IMR-90 (cell line): ENCODE measurements at regions not wholly inside any gene's neighbourhood (a gene's known extent, or its start where the extent isn't known, plus 50 kb on each side); places are given as distances from the start of the nearest gene placed in this dataset.

Experiments used
- ATAC-seq: fragments of 200-7000 bp; cut with Tn5 transposase; 2 replicates; pipeline ENCODE4 v1.9.1; 2020; ENCODE audit warnings: low read depth, mild to moderate bottlenecking, moderate library complexity
- BruUV-seq: library from RNA; stranded (reverse); fragments of 400-500 nt; replicated peaks from 2 replicates; lab custom pipeline; 2021; lab: Mats Ljungman, UMichigan
- CTCF ChIA-PET: fragments of 300-600 bp; formaldehyde crosslinking; extraction: SDS; loops from one replicate; lab custom pipeline; 2021; ENCODE audit warnings: antibody characterized with exemption; lab: Yijun Ruan, JAX
- POLR2A ChIA-PET: fragments of 300-600 bp; sonication (Branson Sonifier 250); formaldehyde crosslinking; loops from one replicate; lab custom pipeline; 2022; ENCODE audit warnings: antibody characterized with exemption; ENCODE audit not compliant: unreplicated experiment; lab: Charles Lee
- DNase-seq: peaks from one replicate; pipeline ENCODE4 v3.0.0; 2013
- H2AFZ ChIP-seq: replicated peaks from 2 replicates; pipeline ENCODE3; 2013; ENCODE audit warnings: low read length, mild to moderate bottlenecking; ENCODE audit not compliant: poor library complexity
- H2AK5ac ChIP-seq: 2 replicates; pipeline ENCODE4 v1.6.1; 2013; ENCODE audit warnings: low read depth, low read length, inconsistent platforms
- H2AK9ac ChIP-seq: replicated peaks from 2 replicates; pipeline ENCODE3; 2013; ENCODE audit warnings: mild to moderate bottlenecking, low read depth, low read length, moderate library complexity; ENCODE audit not compliant: poor library complexity
- H2BK120ac ChIP-seq: 2 replicates; pipeline ENCODE4 v1.6.1; 2013; ENCODE audit warnings: low read depth, low read length, inconsistent platforms
- H2BK15ac ChIP-seq: 3 replicates; pipeline ENCODE4 v1.6.1; 2013; ENCODE audit warnings: low read depth, low read length, inconsistent platforms
- H2BK20ac ChIP-seq: 2 replicates; pipeline ENCODE4 v1.6.1; 2013; ENCODE audit warnings: low read depth, mild to moderate bottlenecking, inconsistent platforms, low read length, moderate library complexity
- H2BK5ac ChIP-seq: 2 replicates; pipeline ENCODE4 v1.6.1; 2013; ENCODE audit warnings: mild to moderate bottlenecking, low read depth, low read length, inconsistent platforms; ENCODE audit not compliant: poor library complexity, severe bottlenecking
- H3K14ac ChIP-seq: replicated peaks from 2 replicates; pipeline ENCODE4 v1.6.1; 2013; ENCODE audit warnings: low read depth, low read length, inconsistent platforms
- H3K18ac ChIP-seq: 2 replicates; pipeline ENCODE4 v1.6.1; 2013; ENCODE audit warnings: low read depth, low read length, control low read depth
- H3K23ac ChIP-seq: 2 replicates; pipeline ENCODE4 v1.6.1; 2013; ENCODE audit warnings: low read depth, low read length, inconsistent platforms
- H3K27ac ChIP-seq: 2 replicates; pipeline ENCODE4 v1.5.1; 2013; ENCODE audit warnings: mild to moderate bottlenecking, control low read depth, low read length; ENCODE audit not compliant: insufficient read depth
- H3K27me3 ChIP-seq: 2 replicates; pipeline ENCODE4 v1.6.1; 2013; ENCODE audit warnings: low read length; ENCODE audit not compliant: control insufficient read depth, insufficient read depth
- H3K36me3 ChIP-seq: 2 replicates; pipeline ENCODE4 v1.6.1; 2013; ENCODE audit warnings: low read length, mixed read lengths; ENCODE audit not compliant: control insufficient read depth, insufficient read depth
- H3K4ac ChIP-seq: 2 replicates; pipeline ENCODE4 v1.6.1; 2013; ENCODE audit warnings: low read depth, low read length, inconsistent platforms
- H3K4me1 ChIP-seq: 2 replicates; pipeline ENCODE4 v1.6.1; 2013; ENCODE audit warnings: low read length, mixed read lengths; ENCODE audit not compliant: control insufficient read depth, insufficient read depth
- H3K4me2 ChIP-seq: 2 replicates; pipeline ENCODE4 v1.6.1; 2013; ENCODE audit warnings: low read depth, mild to moderate bottlenecking, control low read depth, low read length, moderate library complexity
- H3K4me3 ChIP-seq: 2 replicates; pipeline ENCODE4 v1.5.1; 2013; ENCODE audit warnings: low read depth, mild to moderate bottlenecking, control low read depth, low read length, moderate library complexity; ENCODE audit not compliant: insufficient read depth
- H3K56ac ChIP-seq: 2 replicates; pipeline ENCODE4 v1.6.1; 2013; ENCODE audit warnings: low read length, inconsistent platforms; ENCODE audit not compliant: insufficient read depth; ENCODE audit errors: extremely low read depth
- H3K79me1 ChIP-seq, 2 experiments: 2 replicates each; pipeline ENCODE4 v1.6.1; 2013; ENCODE audit warnings: low read length in 2 of 2, inconsistent platforms in 1 of 2, low read depth in 1 of 2
- H3K9ac ChIP-seq: 2 replicates; pipeline ENCODE4 v1.6.1; 2013; ENCODE audit warnings: low read depth, low read length, control low read depth
- H3K9me1 ChIP-seq: 2 replicates; pipeline ENCODE4 v1.6.1; 2013; ENCODE audit warnings: low read length, inconsistent platforms; ENCODE audit not compliant: insufficient read depth
- H3K9me3 ChIP-seq: 2 replicates; pipeline ENCODE4 v1.6.1; 2013; ENCODE audit warnings: low read length; ENCODE audit not compliant: control insufficient read depth, insufficient read depth
- H4K20me1 ChIP-seq: 2 replicates; pipeline ENCODE4 v1.6.1; 2013; ENCODE audit warnings: low read length, inconsistent platforms; ENCODE audit not compliant: insufficient read depth
- H4K5ac ChIP-seq: 2 replicates; pipeline ENCODE4 v1.6.1; 2013; ENCODE audit warnings: mild to moderate bottlenecking, low read depth, low read length, control low read depth
- H4K8ac ChIP-seq, 2 experiments: 2 replicates each; pipeline ENCODE4 v1.6.1; 2013; ENCODE audit warnings: low read depth in 2 of 2, low read length in 2 of 2, control low read depth in 1 of 2, inconsistent platforms in 1 of 2
- H4K91ac ChIP-seq: 2 replicates; pipeline ENCODE4 v1.6.1; 2013; ENCODE audit warnings: low read depth, low read length, inconsistent platforms; ENCODE audit not compliant: insufficient read depth
- BHLHE40 ChIP-seq: fragments of 150-350 bp; IDR thresholded peaks from 2 replicates; pipeline ENCODE4 v1.6.1; 2016; ENCODE audit warnings: mild to moderate bottlenecking, low read depth, low read length
- CEBPB ChIP-seq: IDR thresholded peaks from 2 replicates; pipeline ENCODE4 v1.6.1; 2012; ENCODE audit warnings: low read depth, low read length, improper control_type of control experiment
- CHD1 ChIP-seq: IDR thresholded peaks from 2 replicates; pipeline ENCODE4 v1.6.1; 2012; ENCODE audit warnings: low read depth, low read length, improper control_type of control experiment
- FOS ChIP-seq: fragments of 150-350 bp; IDR thresholded peaks from 2 replicates; pipeline ENCODE4 v1.6.1; 2016; ENCODE audit warnings: low read depth, low read length
- MAFK ChIP-seq: IDR thresholded peaks from 2 replicates; pipeline ENCODE4 v1.6.1; 2012; ENCODE audit warnings: low read depth, low read length, improper control_type of control experiment
- MAZ ChIP-seq: IDR thresholded peaks from 2 replicates; pipeline ENCODE4 v1.6.1; 2012; ENCODE audit warnings: low read depth, mild to moderate bottlenecking, low read length, improper control_type of control experiment, moderate library complexity, borderline replicate concordance
- MXI1 ChIP-seq: IDR thresholded peaks from 2 replicates; pipeline ENCODE4 v1.6.1; 2012; ENCODE audit warnings: low read depth, mild to moderate bottlenecking, low read length, moderate library complexity, borderline replicate concordance
- NFE2L2 ChIP-seq: fragments of 150-350 bp; IDR thresholded peaks from 2 replicates; pipeline ENCODE4 v1.6.1; 2016; ENCODE audit warnings: low read depth, mild to moderate bottlenecking, low read length
- POLR2A ChIP-seq: IDR thresholded peaks from 2 replicates; pipeline ENCODE4 v1.6.1; 2012; ENCODE audit warnings: mild to moderate bottlenecking, low read depth, low read length
- RAD21 ChIP-seq: IDR thresholded peaks from 2 replicates; pipeline ENCODE4 v1.6.1; 2012; ENCODE audit warnings: low read length, improper control_type of control experiment
- RCOR1 ChIP-seq: IDR thresholded peaks from 2 replicates; pipeline ENCODE4 v1.6.1; 2012; ENCODE audit warnings: mild to moderate bottlenecking, low read length, improper control_type of control experiment; ENCODE audit not compliant: insufficient replicate concordance
- RFX5 ChIP-seq: IDR thresholded peaks from 2 replicates; pipeline ENCODE4 v1.8.0; 2012; ENCODE audit warnings: low read depth, mild to moderate bottlenecking, low read length, moderate library complexity
- SMC3 ChIP-seq: fragments of 150-350 bp; IDR thresholded peaks from 2 replicates; pipeline ENCODE4 v1.6.1; 2016; ENCODE audit warnings: low read depth, mild to moderate bottlenecking, antibody characterized with exemption, low read length, moderate library complexity
- WGBS, 2 experiments: methylation state at CpG; one replicate each; pipeline versions ENCODE4 v1.1.5 to v1.1.7; 2013; ENCODE audit warnings: missing lambda C conversion rate in 2 of 2; ENCODE audit not compliant: insufficient read length in 1 of 2; ENCODE audit errors: extremely low coverage in 2 of 2; 5-methylcytosine and 5-hydroxymethylcytosine counted together
- dilution Hi-C: fragments of 300-500 bp; cut with HindIII; formaldehyde crosslinking; loops from one replicate; pipeline ENCODE4 v1.14.3; 2018; ENCODE audit warnings: low sequenced_read_pairs; ENCODE audit not compliant: unreplicated experiment
- in situ Hi-C: fragments of 300-500 bp; cut with MboI; formaldehyde crosslinking; loops from 3 replicates; pipeline ENCODE4 v1.14.3; 2019; ENCODE audit warnings: low sequenced_read_pairs, inconsistent platforms, mixed read lengths
- intact Hi-C: fragments of 100-400 bp; cut with micrococcal nuclease; formaldehyde crosslinking; loops from 2 replicates; pipeline ENCODE4 v1.10.0; 2022
- TF ChIP-seq, protein P1 (sequence below): conservative IDR thresholded peaks from 2 replicates; pipeline ENCODE4 v1.5.1; 2012; ENCODE audit warnings: mild to moderate bottlenecking, low read depth, low read length, improper control_type of control experiment
- TF ChIP-seq, protein P2 (sequence below): fragments of 150-350 bp; IDR thresholded peaks from 2 replicates; pipeline ENCODE4 v1.6.1; 2016; ENCODE audit warnings: low read depth, mild to moderate bottlenecking, low read length, moderate library complexity, borderline replicate concordance
- TF ChIP-seq, protein P3 (sequence below): fragments of 150-350 bp; IDR thresholded peaks from 2 replicates; pipeline ENCODE4 v1.6.1; 2017; ENCODE audit warnings: mild to moderate bottlenecking, antibody characterized with exemption, low read length, low read depth

DNA sequence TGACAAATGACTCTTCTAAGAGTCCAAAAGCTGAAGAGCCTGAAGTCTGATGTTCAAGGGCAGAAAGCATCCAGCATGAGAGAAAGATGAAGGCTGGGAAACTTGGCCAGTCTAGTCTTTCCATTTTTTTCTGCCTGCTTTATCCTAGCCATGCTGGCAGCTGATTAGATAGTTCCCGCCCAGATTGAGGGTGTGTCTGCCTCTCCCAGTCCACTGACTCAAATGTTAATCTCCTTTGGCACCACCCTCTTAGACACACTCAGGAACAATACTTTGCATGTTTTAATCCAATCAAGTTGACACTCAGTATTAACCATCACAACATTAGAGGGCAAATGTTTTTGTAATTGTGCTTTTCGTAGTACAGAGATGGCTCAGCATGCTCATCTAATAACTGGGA is 267.5 kb upstream of the KLHL1 start:
- dilution Hi-C loops (no loop called here), intact Hi-C loops (no loop called here), in situ Hi-C loops (no loop called here)
- Histone ChIP-seq H2AK5ac (no peak overlapping the region), H3K4ac (no peak overlapping the region), H3K4me3 (no peak overlapping the region), H4K91ac (no peak overlapping the region), H4K5ac (no peak overlapping the region), H3K36me3 (no peaks in the 10 kb centered on the region), H4K20me1 (no peaks in the 10 kb centered on the region), H3K27ac (no peak overlapping the region), H3K9me1 (no peaks in the 10 kb centered on the region), H3K79me1 (no peaks in the 10 kb centered on the region), H3K27me3 (no peaks in the 10 kb centered on the region), H2BK20ac (no peak overlapping the region), H2BK5ac (no peak overlapping the region), H2AFZ (no peak overlapping the region), H3K9ac (no peak overlapping the region), H3K23ac (no peak overlapping the region), H3K9me3 (peaks cover 3% of the 10 kb centered on the region; the same call in 1 of the 2 replicates), H3K56ac (no peak overlapping the region), H2BK120ac (no peak overlapping the region), H2AK9ac (no peak overlapping the region), H3K4me1 (no peaks in the 10 kb centered on the region), H3K14ac (no peak overlapping the region), H3K18ac (no peak overlapping the region), H3K4me2 (no peak overlapping the region), H4K8ac (no peak overlapping the region), H2BK15ac (no peak overlapping the region)
- ATAC-seq (no peak), DNase-seq (no peak)
- TF ChIP-seq POLR2A = no peak
- no peak for TF ChIP-seq NFE2L2
- TF ChIP-seq CEBPB = no peak
- no peak for TF ChIP-seq MXI1
- TF ChIP-seq SMC3 = no peak
- TF ChIP-seq RAD21 = no peak
- no peak for TF ChIP-seq BHLHE40
- no peak for TF ChIP-seq MAZ
- TF ChIP-seq, protein P1, sequence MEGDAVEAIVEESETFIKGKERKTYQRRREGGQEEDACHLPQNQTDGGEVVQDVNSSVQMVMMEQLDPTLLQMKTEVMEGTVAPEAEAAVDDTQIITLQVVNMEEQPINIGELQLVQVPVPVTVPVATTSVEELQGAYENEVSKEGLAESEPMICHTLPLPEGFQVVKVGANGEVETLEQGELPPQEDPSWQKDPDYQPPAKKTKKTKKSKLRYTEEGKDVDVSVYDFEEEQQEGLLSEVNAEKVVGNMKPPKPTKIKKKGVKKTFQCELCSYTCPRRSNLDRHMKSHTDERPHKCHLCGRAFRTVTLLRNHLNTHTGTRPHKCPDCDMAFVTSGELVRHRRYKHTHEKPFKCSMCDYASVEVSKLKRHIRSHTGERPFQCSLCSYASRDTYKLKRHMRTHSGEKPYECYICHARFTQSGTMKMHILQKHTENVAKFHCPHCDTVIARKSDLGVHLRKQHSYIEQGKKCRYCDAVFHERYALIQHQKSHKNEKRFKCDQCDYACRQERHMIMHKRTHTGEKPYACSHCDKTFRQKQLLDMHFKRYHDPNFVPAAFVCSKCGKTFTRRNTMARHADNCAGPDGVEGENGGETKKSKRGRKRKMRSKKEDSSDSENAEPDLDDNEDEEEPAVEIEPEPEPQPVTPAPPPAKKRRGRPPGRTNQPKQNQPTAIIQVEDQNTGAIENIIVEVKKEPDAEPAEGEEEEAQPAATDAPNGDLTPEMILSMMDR = no peak
- TF ChIP-seq CHD1 = no peak
- no peak for TF ChIP-seq MAFK
- no peak for TF ChIP-seq RCOR1
- TF ChIP-seq, protein P2, sequence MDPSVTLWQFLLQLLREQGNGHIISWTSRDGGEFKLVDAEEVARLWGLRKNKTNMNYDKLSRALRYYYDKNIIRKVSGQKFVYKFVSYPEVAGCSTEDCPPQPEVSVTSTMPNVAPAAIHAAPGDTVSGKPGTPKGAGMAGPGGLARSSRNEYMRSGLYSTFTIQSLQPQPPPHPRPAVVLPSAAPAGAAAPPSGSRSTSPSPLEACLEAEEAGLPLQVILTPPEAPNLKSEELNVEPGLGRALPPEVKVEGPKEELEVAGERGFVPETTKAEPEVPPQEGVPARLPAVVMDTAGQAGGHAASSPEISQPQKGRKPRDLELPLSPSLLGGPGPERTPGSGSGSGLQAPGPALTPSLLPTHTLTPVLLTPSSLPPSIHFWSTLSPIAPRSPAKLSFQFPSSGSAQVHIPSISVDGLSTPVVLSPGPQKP = no peak
- no peak for TF ChIP-seq FOS
- no peak for TF ChIP-seq RFX5
- TF ChIP-seq, protein P3, sequence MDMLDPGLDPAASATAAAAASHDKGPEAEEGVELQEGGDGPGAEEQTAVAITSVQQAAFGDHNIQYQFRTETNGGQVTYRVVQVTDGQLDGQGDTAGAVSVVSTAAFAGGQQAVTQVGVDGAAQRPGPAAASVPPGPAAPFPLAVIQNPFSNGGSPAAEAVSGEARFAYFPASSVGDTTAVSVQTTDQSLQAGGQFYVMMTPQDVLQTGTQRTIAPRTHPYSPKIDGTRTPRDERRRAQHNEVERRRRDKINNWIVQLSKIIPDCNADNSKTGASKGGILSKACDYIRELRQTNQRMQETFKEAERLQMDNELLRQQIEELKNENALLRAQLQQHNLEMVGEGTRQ = no peak
- whole genome bisulfite sequencing, 2 experiments = 0% methylated on average over 1 of the region's 2 CpGs; no CpG with 5 or more reads in 1 of the 2 experiments
- ChIA-PET POLR2A (interaction anchor here (0.5 kb wide), 1 partner anchor 1187 kb away, joined by 5 read pairs; no protein-coding TSS in a partner anchor), CTCF (no interaction called here)
- BruUV-seq = no TSS peak
